ENCODE measurements at regions not wholly inside any gene's neighbourhood (a gene's known extent, or its start where the extent isn't known, plus 50 kb on each side); places are given as distances from the start of the nearest gene placed in this dataset.
"Not testable (repeated sequence)": the region's sequence is repeated elsewhere in the genome, so short reads cannot be mapped to it uniquely, and the experiment has no call there.

- no peak for DNase-seq
These were observed 309.8 kb upstream of the NCAM1 start for GRCh38 chr11:112651386-112651785.

GRCh38 chr11:112652786-112653390 is 308.3 kb upstream of the NCAM1 start:
- no peak for DNase-seq

GRCh38 chr11:112655371-112655770 is 305.8 kb upstream of the NCAM1 start:
- DNase-seq: no peak

GRCh38 chr11:112656772-112657428 is 304.3 kb upstream of the NCAM1 start:
- no peak for DNase-seq

DNA sequence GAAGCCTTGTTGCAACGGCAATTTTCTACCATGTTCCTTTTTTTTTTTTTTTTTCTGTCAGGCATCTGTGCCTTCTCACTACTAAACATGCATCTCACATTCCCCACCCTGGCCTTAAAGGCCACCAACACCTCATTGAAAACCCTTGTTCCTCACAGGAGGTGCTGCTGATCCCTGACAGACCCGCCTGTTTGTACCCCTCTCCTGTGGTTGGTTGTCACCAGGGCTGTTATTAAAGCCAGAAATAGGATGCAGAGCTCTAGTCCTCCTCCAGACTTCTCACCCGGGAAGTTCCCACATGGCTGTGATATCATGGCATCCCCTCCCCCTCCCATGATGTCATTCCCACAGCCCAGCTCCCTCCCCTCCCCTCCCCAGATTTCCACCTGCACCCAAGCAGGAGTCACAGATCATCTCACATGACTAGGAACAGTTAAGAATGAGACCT is 302.8 kb upstream of the NCAM1 start:
- no peak for DNase-seq

- DNase-seq: no peak
These were observed 300.1 kb upstream of the NCAM1 start for GRCh38 chr11:112661146-112661545.

- DNase-seq: no peak
These were observed 299.6 kb upstream of the NCAM1 start for GRCh38 chr11:112661571-112661970.

GRCh38 chr11:112662554-112662953 is 298.7 kb upstream of the NCAM1 start:
- DNase-seq: no peak

GRCh38 chr11:112663947-112664634 is 297.1 kb upstream of the NCAM1 start:
- DNase-seq: no peak

DNA sequence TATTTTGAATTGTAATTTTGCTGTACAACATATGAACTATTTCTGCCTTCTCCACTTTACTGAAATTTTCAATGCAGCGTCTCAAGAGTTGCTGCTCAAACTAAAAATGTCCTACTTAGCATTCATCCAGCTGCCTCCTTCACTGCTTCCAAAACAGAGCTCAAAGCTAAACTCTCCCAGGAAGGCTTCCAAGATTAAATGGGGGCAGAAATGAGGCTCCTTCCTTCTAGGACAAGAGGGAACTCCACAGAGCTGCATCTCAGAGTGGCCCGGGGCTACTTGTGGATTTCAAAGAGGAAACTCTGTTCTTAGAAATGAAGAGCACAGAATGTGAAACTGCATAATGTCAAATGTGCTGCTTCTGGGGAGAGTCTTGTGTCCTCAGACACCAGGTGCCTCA is 295.9 kb upstream of the NCAM1 start:
- DNase-seq: peak; percentile 12

DNA sequence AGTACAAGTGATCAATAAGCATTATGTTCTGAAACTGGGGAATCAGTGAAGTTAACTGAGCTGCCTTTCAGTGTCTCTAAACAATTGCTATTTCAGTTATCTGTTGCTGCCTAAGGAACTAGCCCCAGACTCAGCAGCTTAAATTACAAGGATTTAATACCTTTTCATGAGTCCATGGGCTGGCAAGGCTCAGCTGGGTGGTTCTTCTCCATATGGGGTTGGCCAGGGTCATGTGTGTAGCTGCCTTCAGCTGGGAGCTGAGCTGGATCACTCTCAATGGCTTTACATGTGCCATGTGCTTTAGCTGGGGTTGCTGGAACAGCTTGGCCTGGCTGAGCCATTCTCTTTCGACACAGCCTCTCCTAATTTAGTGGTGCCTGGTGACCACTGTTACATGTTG is 295.0 kb upstream of the NCAM1 start:
- DNase-seq: no peak

DNA sequence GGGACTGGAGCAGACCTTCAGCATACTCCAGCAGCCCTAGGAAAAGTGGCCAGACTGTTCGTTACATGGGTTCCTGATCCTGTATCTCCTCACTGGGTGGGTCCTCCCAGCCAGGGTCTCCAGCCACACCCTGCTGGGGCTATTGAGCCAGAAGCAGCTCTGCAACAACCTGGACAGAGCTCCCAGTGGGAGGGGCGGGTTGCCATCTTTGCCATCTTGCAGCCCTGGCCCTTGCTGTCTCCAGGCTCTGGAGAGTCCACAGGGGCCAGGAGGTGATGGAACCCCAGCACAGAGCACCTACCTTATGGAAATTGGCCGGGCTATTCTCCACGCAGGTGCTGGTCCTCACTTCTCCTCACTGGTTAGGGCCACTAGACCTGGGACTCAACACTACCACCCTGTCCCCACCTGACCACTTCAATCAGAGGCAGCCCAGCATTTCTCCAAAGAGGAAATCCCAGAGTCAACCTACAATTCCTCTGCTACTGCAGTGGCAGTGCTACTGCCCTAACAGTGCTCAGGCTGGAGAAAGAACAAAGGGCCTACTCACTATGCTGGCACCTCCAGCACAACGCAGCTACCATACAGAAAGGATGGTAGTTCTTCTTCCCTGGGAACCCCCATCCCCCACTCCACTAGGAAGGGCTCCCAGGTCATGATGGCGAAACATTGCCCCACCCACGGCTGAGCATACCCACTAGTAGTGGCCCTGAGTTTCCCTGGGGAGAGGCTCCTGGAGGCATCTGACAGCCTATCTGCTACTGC is 290.2 kb upstream of the NCAM1 start:
- DNase-seq: no peak

DNA sequence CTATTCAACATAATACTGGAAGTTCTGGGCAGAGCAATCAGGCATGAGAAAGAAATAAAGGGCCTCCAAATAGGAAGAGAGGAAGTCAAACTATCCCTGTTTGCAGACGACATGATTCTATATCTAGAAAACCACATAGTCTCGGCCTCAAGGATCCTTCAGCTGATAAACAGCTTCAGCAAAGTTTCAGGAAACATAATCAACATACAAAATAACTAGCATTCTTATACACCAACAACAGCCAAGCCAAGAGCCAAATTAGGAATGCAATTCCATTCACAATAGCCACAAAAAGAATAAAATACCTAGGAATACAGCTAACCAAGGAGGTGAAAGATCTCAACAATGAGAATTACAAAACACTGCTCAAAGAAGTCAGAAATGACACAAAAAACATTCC is 287.8 kb upstream of the NCAM1 start:
- not testable (repeated sequence) for DNase-seq

DNA sequence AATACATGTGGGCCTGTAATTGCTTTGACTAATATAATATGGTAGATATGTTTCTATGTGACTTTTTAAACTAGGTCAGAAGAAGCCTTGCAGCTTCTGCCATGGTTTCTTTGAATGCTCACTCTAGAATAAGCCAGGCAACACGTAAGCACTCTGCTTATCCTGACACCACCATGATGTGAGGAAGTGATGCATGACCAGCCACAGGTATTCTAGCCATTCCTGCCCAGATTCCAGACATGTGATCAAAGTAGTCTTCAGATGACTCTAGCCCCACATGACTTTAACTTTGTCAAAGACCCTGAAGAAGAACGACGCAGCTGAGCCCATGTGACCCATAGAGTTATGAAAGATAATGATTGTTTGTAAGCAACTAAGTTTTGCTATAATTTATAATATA is 276.1 kb upstream of the NCAM1 start:
- DNase-seq: no peak

- DNase-seq: no peak
These were observed 271.4 kb upstream of the NCAM1 start for GRCh38 chr11:112689851-112690250.

DNA sequence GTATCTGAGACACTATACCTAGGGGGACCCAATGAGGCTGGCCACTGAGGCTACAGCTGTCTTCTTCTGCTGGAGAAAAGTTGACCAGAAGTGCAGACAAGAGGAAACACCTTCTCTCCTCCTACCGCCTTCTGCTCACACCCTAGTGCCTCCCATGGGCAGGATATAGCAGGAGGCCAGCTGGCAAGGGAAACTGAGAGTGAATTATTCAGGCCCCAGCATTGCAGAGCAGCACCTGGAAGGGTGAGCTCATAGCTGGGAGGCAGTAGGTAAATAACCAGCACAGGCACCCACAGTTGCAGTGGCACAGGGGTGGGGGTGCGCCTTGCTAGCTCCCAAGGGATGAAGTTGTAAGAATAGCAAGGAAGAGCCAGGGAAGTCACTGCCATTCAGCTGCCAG is 267.4 kb upstream of the NCAM1 start:
- DNase-seq: no peak

- no peak for DNase-seq
These were observed 267.0 kb upstream of the NCAM1 start for GRCh38 chr11:112694245-112694644.

GRCh38 chr11:112694813-112695212 is 266.4 kb upstream of the NCAM1 start:
- no peak for DNase-seq

DNA sequence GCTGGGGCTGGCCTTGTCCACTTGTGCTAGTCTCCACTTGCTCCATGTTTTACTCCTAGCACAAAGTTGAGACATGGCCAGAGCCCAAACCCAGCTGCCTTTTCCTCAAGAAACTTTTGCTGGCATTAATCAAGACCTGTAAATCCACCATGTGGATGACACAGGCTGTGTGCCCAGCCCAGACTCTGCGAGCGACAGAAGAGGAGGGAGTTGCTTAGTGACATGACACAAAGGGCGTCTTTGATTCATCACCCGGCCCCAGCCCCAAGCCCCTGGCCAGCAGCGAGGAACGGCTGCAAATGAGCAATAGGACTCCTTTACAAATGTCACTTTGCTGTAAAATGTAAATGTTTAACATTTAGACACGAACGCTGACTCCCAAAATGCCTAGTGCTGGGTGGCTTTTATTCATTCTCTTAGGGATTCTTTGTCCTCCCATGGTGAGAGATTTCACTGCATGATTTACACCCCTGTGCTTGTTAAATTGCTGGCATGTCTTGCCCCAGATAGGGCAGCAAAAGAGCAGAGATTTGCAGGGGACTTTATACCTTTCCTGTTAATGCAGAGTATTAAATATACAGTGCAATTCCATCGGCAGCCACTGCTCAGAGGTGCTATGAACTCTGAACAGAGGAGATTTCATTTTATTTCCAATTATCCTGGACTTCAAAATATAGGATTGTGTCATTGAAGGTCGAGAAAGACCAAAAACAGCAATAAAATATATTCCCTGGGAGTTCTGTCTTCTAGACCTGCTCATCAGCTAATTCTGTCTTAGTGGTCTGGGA is 263.6 kb upstream of the NCAM1 start:
- peak; percentile 73 for DNase-seq

DNA sequence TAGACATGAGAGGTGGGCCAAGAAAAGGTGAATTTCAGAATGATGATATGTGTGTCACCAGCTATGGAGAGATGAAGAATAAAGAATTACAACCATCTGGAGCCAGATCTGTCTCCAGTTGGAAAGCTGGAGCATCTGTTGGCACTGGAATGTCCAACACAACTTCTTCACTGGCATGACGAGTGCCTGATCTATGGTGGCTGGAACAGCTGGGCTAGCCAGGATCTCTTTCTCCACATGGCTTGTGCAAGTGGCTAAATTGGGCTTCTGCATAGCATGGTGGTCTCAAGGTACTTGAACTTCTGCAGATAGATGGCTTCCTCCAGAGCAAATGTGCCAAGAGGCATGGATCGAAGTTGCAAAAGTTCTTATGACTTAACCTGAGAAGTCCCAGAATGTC is 256.1 kb upstream of the NCAM1 start:
- DNase-seq: no peak

- DNase-seq: no peak
These were observed 254.4 kb upstream of the NCAM1 start for GRCh38 chr11:112706863-112707262.

DNA sequence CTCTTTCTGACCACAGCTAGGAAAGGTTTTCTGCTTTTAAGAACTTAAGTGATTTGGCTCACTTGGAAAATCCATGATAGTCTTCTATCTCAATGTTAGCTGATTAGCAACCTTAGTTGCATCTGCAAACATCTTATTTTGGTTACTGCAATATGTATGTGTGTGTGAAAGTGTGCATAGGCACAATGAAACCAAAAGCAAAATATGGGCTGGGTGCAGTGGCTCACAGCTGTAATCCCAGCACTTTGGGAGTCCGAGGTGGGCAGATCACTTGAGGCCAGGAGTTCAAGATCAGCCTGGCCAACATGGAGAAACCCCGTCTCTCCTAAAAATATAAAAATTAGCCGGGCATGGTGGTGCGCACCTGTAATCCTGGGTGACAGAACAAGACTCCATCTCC is 246.9 kb upstream of the NCAM1 start:
- DNase-seq: not testable (repeated sequence)

Data from occipital lobe (tissue), 1 donor.